WTC11 (cell line): ENCODE measurements at regions not wholly inside any gene's neighbourhood (a gene's known extent, or its start where the extent isn't known, plus 50 kb on each side); places are given as distances from the start of the nearest gene placed in this dataset.

Experiments
- ATAC-seq: fragments of 200-7000 bp; cut with Tn5 transposase; 2 replicates; pipeline ENCODE4 v1.10.0; 2021; ENCODE audit warnings: mild to moderate bottlenecking, moderate library complexity
- CTCF ChIA-PET: fragments of 300-600 bp; sonication (Branson Sonifier 250); formaldehyde crosslinking; loops from one replicate; lab custom pipeline; 2021; ENCODE audit warnings: antibody characterized with exemption; lab: Charles Lee
- POLR2A ChIA-PET: fragments of 350-600 bp; sonication (Branson Sonifier 250); formaldehyde crosslinking; loops from one replicate; lab custom pipeline; 2021; ENCODE audit warnings: antibody characterized with exemption; lab: Charles Lee
- DNase-seq: peaks from one replicate; pipeline ENCODE4 v3.0.0; 2021; ENCODE audit warnings: low spot score
- H3K27ac Mint-ChIP-seq: 2 replicates; pipeline ENCODE4 v1.8.0; 2021; ENCODE audit warnings: mixed read lengths
- H3K27me3 Mint-ChIP-seq: 2 replicates; pipeline ENCODE4 v1.8.0; 2021; ENCODE audit warnings: low read depth, mild to moderate bottlenecking, moderate library complexity, mixed read lengths
- H3K36me3 Mint-ChIP-seq: 2 replicates; pipeline ENCODE4 v1.8.0; 2021; ENCODE audit warnings: mixed read lengths
- H3K4me1 Mint-ChIP-seq: 2 replicates; pipeline ENCODE4 v1.8.0; 2022; ENCODE audit warnings: mixed read lengths
- H3K4me3 Mint-ChIP-seq: 2 replicates; pipeline ENCODE4 v1.8.0; 2021; ENCODE audit warnings: mild to moderate bottlenecking, moderate library complexity, mixed read lengths
- H3K9me3 Mint-ChIP-seq: 2 replicates; pipeline ENCODE4 v1.8.0; 2021; ENCODE audit warnings: mixed read lengths
- AR ChIP-seq: fragments of 250-450 bp; sonication (Bioruptor Pico); IDR thresholded peaks from 2 replicates; pipeline ENCODE4 v1.9.0; 2021; ENCODE audit warnings: mild to moderate bottlenecking
- CREB1 ChIP-seq: sonication (generic); formaldehyde crosslinking; IDR thresholded peaks from 2 replicates; pipeline ENCODE4 v1.8.0; 2023; ENCODE audit warnings: mild to moderate bottlenecking, missing genetic modification reagents
- CTCF ChIP-seq: fragments of 200-600 bp; IDR thresholded peaks from 2 replicates; pipeline ENCODE4 v1.8.0; 2022; ENCODE audit warnings: antibody characterized with exemption
- ELF4 ChIP-seq: sonication (generic); formaldehyde crosslinking; IDR thresholded peaks from 2 replicates; pipeline ENCODE4 v1.8.1; 2022; ENCODE audit warnings: low read depth, mild to moderate bottlenecking, moderate library complexity, missing genetic modification reagents
- ERG ChIP-seq: fragments of 250-450 bp; sonication (Bioruptor Pico); IDR thresholded peaks from 2 replicates; pipeline ENCODE4 v1.8.0; 2021; ENCODE audit warnings: mild to moderate bottlenecking
- GTF2I ChIP-seq: fragments of 250-450 bp; sonication (Bioruptor Pico); conservative IDR thresholded peaks from 2 replicates; pipeline ENCODE4 v1.4.0; 2021; ENCODE audit warnings: mild to moderate bottlenecking
- HMGA2 ChIP-seq: fragments of 250-450 bp; sonication (Bioruptor Pico); IDR thresholded peaks from 2 replicates; pipeline ENCODE4 v1.4.0; 2021; ENCODE audit warnings: mild to moderate bottlenecking, moderate library complexity
- MAX ChIP-seq: sonication (generic); formaldehyde crosslinking; IDR thresholded peaks from 2 replicates; pipeline ENCODE4 v1.8.0; 2022; ENCODE audit warnings: mild to moderate bottlenecking, missing genetic modification reagents
- MLX ChIP-seq: sonication (generic); formaldehyde crosslinking; IDR thresholded peaks from 2 replicates; pipeline ENCODE4 v1.8.1; 2023; ENCODE audit warnings: mild to moderate bottlenecking, missing genetic modification reagents, moderate library complexity
- MYBL2 ChIP-seq: sonication (generic); formaldehyde crosslinking; IDR thresholded peaks from 2 replicates; pipeline ENCODE4 v1.8.1; 2023; ENCODE audit warnings: mild to moderate bottlenecking, moderate library complexity, missing genetic modification reagents
- NFE2L1 ChIP-seq: sonication (generic); formaldehyde crosslinking; IDR thresholded peaks from 2 replicates; pipeline ENCODE4 v1.8.1; 2023; ENCODE audit warnings: missing genetic modification reagents
- NR3C1 ChIP-seq: sonication (generic); formaldehyde crosslinking; conservative IDR thresholded peaks from 2 replicates; pipeline ENCODE4 v1.8.1; 2023; ENCODE audit warnings: low read depth, mild to moderate bottlenecking, missing genetic modification reagents
- OVOL2 ChIP-seq: fragments of 250-450 bp; sonication (Bioruptor Pico); IDR thresholded peaks from 2 replicates; pipeline ENCODE4 v1.9.0; 2021; ENCODE audit warnings: mild to moderate bottlenecking, borderline replicate concordance
- SOX15 ChIP-seq: fragments of 250-450 bp; sonication (Bioruptor Pico); IDR thresholded peaks from 2 replicates; pipeline ENCODE4 v1.9.0; 2021; ENCODE audit warnings: mild to moderate bottlenecking
- USF1 ChIP-seq: sonication (generic); formaldehyde crosslinking; IDR thresholded peaks from 2 replicates; pipeline ENCODE4 v1.8.0; 2022; ENCODE audit warnings: mild to moderate bottlenecking, missing genetic modification reagents
- ZNF512 ChIP-seq: sonication (generic); formaldehyde crosslinking; IDR thresholded peaks from 2 replicates; pipeline ENCODE4 v1.8.1; 2022; ENCODE audit warnings: missing genetic modification reagents, borderline replicate concordance

GRCh38 chr18:73660931-73661856 is 486.4 kb downstream of the FBXO15 start (continued):
- no peak for TF ChIP-seq ZNF512 (CRISPR knock-in tag)
- TF ChIP-seq NR3C1 (CRISPR knock-in tag): no peak
- no peak for TF ChIP-seq ERG (CRISPR knock-in tag)
- TF ChIP-seq OVOL2: no peak
- TF ChIP-seq USF1 (CRISPR knock-in tag): no peak

- Mint-ChIP-seq H3K4me3 (no peak overlapping the region), H3K9me3 (no peaks in the 10 kb centered on the region), H3K27ac (no peak overlapping the region), H3K27me3 (no peaks in the 10 kb centered on the region), H3K4me1 (no peaks in the 10 kb centered on the region), H3K36me3 (no peaks in the 10 kb centered on the region)
- CTCF ChIA-PET: no interaction called here
- ATAC-seq (no peak), DNase-seq (no peak)
- POLR2A ChIA-PET: no interaction called here
- TF ChIP-seq CTCF: no peak
- TF ChIP-seq CREB1 (CRISPR knock-in tag): no peak
Measured at GRCh38 chr18:73656691-73657090, 490.9 kb downstream of the FBXO15 start.

- no peaks in the 10 kb centered on the region for H3K36me3 Mint-ChIP-seq
- no peak for TF ChIP-seq NFE2L1 (CRISPR knock-in tag)
- no peak for TF ChIP-seq MYBL2 (CRISPR knock-in tag)
- no peak for TF ChIP-seq GTF2I (CRISPR knock-in tag)
- TF ChIP-seq AR (CRISPR knock-in tag): no peak
- no peak for TF ChIP-seq MAX
- no peak for TF ChIP-seq ZNF512 (CRISPR knock-in tag)
- TF ChIP-seq HMGA2: no peak
- TF ChIP-seq MLX: no peak
- no peak for TF ChIP-seq OVOL2
- no peak for TF ChIP-seq ELF4 (CRISPR knock-in tag)
- TF ChIP-seq SOX15 (CRISPR knock-in tag): no peak
- TF ChIP-seq, all 79 proteins: peak for 0
- Mint-ChIP-seq H3K27me3 (no peaks in the 10 kb centered on the region), H3K4me1 (no peaks in the 10 kb centered on the region), H3K4me3 (no peak overlapping the region), H3K27ac (no peak overlapping the region), H3K9me3 (no peaks in the 10 kb centered on the region)
- ChIA-PET POLR2A (no interaction called here), CTCF (no interaction called here)
- no peak for ATAC-seq
- no peak for DNase-seq
Measured at GRCh38 chr18:73653827-73654226, 493.8 kb downstream of the FBXO15 start.
